ENCODE measurements at regions not wholly inside any gene's neighbourhood (a gene's known extent, or its start where the extent isn't known, plus 50 kb on each side); places are given as distances from the start of the nearest gene placed in this dataset.

- TF ChIP-seq CTCF (IDR thresholded peaks at IDR 0.05; ENCODE audit: insufficient read depth, low read depth, low read length) (no peak), EZH2 (IDR thresholded peaks at IDR 0.05; ENCODE audit: insufficient read depth, low read length) (no peak)
Observed at GRCh38 chr5:6181871-6182270, 196.5 kb downstream of the MED10 start.
